ENCODE measurements at regions not wholly inside any gene's neighbourhood (a gene's known extent, or its start where the extent isn't known, plus 50 kb on each side); places are given as distances from the start of the nearest gene placed in this dataset.
A peak's percentile ranks its signal among the peaks of the same experiment; 100 is the strongest.

DNA sequence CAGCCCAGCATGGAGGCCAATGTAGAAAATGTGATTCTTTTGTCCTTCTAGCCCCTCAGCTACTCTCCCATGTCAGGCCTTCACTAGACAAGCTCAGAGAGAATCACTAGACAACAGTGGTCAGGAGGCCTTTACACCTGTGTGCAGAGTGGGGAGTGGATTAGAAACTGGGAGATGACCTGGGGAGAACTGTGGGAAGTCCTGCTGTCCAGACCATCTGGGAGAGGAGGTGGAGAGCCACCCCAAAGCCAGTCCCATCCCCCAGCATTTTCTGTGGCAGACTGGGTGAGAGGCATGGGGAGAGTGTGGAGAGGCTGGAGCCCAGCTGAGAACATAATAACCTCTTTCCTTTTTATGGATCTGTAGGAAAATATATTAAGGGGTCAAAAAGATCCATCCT is 452.0 kb upstream of the DMAC1 start:
- H2BK20ac ChIP-seq (ENCODE audit: low read length), result no peak overlapping the region
- no peaks in the 10 kb centered on the region for H3K23me2 ChIP-seq (ENCODE audit: low read depth, low read length)
- H3K4me2 ChIP-seq (ENCODE audit: insufficient read depth in 1 of 2, low read depth in 2 of 2, low read length in 2 of 2), result no peak overlapping the region
- H3K56ac ChIP-seq (replicated peaks; ENCODE audit: insufficient read length, low read depth, low read length), result no peak overlapping the region
- no peak overlapping the region for H2BK12ac ChIP-seq (ENCODE audit: low read depth, low read length)
- H4K8ac ChIP-seq (ENCODE audit: extremely low read depth, insufficient read depth, low read length), result no peak overlapping the region
- no peak overlapping the region for H3K14ac ChIP-seq (ENCODE audit: insufficient read length)
- 0 out of 2 replicates have a peak overlapping the region, but pooled peaks have one; percentile 75 for H2AFZ ChIP-seq (ENCODE audit: low read length)
- H3K79me2 ChIP-seq (ENCODE audit: control insufficient read depth in 1 of 2, insufficient read depth in 2 of 2, low read length in 2 of 2), result no peaks in the 10 kb centered on the region
- no peak overlapping the region for H2BK15ac ChIP-seq (ENCODE audit: low read length)
- H4K20me1 ChIP-seq (replicated peaks in 1 of 2; ENCODE audit: control insufficient read depth in 1 of 2, insufficient read depth in 2 of 2, low read length in 2 of 2), result no peaks in the 10 kb centered on the region
- H3K9me3 ChIP-seq (ENCODE audit: insufficient read depth in 2 of 2, low read depth in 1 of 2, low read length in 1 of 2), result no peaks in the 10 kb centered on the region
- TF ChIP-seq FOSL1 (IDR thresholded peaks at IDR 0.05; ENCODE audit: insufficient read depth, low read depth, low read length) (no peak), POLR2A (IDR thresholded peaks at IDR 0.05; ENCODE audit: control extremely low read depth in 1 of 2, low read depth in 2 of 2, low read length in 2 of 2) (no peak), POLR2AphosphoS5 (IDR thresholded peaks at IDR 0.05; ENCODE audit: low read depth, low read length) (no peak), KDM4A (IDR thresholded peaks at IDR 0.05; ENCODE audit: low read depth, low read length, severe bottlenecking) (no peak), BACH1 (IDR thresholded peaks at IDR 0.05; ENCODE audit: low read length) (no peak), RXRA (IDR thresholded peaks at IDR 0.05; ENCODE audit: insufficient read depth, low read depth, low read length) (no peak), RAD21 (IDR thresholded peaks at IDR 0.05 in 1 of 2, conservative IDR thresholded peaks at IDR 0.05 in 1 of 2; ENCODE audit: low read depth in 2 of 2, low read length in 2 of 2) (no peak), HDAC2 (IDR thresholded peaks at IDR 0.05; ENCODE audit: borderline replicate concordance in 1 of 2, low read depth in 2 of 2, low read length in 2 of 2) (no peak), PHF8 (conservative IDR thresholded peaks at IDR 0.05; ENCODE audit: low read depth, low read length) (no peak), NANOG (IDR thresholded peaks at IDR 0.05; ENCODE audit: insufficient read depth, low read depth, low read length, poor library complexity, severe bottlenecking) (no peak)
- no peak overlapping the region for H2BK120ac ChIP-seq (replicated peaks; ENCODE audit: low read depth, low read length)
- ChIA-PET POLR2A (ENCODE audit: partially characterized antibody) (no interaction called here), CTCF (ENCODE audit: partially characterized antibody) (no interaction called here)
- no peak overlapping the region for H3K4ac ChIP-seq (replicated peaks; ENCODE audit: insufficient read length, low read depth, low read length)
- no peak overlapping the region for H3K23ac ChIP-seq (ENCODE audit: insufficient read length)
- no peak overlapping the region for H4K91ac ChIP-seq (replicated peaks; ENCODE audit: insufficient read length, low read length)
- H3K79me1 ChIP-seq (ENCODE audit: low read depth, low read length), result no peaks in the 10 kb centered on the region
- no peaks in the 10 kb centered on the region for H3K36me3 ChIP-seq (ENCODE audit: control insufficient read depth in 2 of 4, insufficient read depth in 4 of 4, low read length in 3 of 4)
- H2BK5ac ChIP-seq (ENCODE audit: low read depth, low read length), result no peak overlapping the region
- no peak overlapping the region for H4K5ac ChIP-seq (ENCODE audit: insufficient read length, low read depth, low read length)
- no peaks in the 10 kb centered on the region for H3K27me3 ChIP-seq (replicated peaks in 1 of 4; ENCODE audit: control insufficient read depth in 3 of 4, extremely low read depth in 1 of 4, insufficient read depth in 3 of 4, low read length in 3 of 4)
- DNase-seq (ENCODE audit: low read depth in 1 of 2, low spot score in 2 of 2), result no peak
- H2AK5ac ChIP-seq (ENCODE audit: low read depth, low read length), result no peak overlapping the region
- H3K4me1 ChIP-seq (replicated peaks in 1 of 4; ENCODE audit: control insufficient read depth in 3 of 4, insufficient read depth in 4 of 4, low read length in 3 of 4), result no peaks in the 10 kb centered on the region
- no peak overlapping the region for H3K4me3 ChIP-seq (ENCODE audit: extremely low read depth in 1 of 4, insufficient read depth in 2 of 4, low read depth in 3 of 4, low read length in 4 of 4)
- H3K27ac ChIP-seq (ENCODE audit: low read depth, low read length), result no peak overlapping the region
- FAIRE-seq, result no peak
- no peak overlapping the region for H3K9ac ChIP-seq (replicated peaks in 1 of 4; ENCODE audit: extremely low read depth in 1 of 4, low read depth in 3 of 4, low read length in 3 of 4)
- no peak overlapping the region for H3K18ac ChIP-seq (ENCODE audit: extremely low read depth, low read length)
